GM12874 (cell line): ENCODE measurements at regions not wholly inside any gene's neighbourhood (a gene's known extent, or its start where the extent isn't known, plus 50 kb on each side); places are given as distances from the start of the nearest gene placed in this dataset.

Experiments
- CTCF ChIP-seq: IDR thresholded peaks from 2 replicates; pipeline ENCODE4 v1.5.1; 2011; ENCODE audit warnings: low read depth, mild to moderate bottlenecking, control low read depth, low read length, moderate library complexity; ENCODE audit not compliant: insufficient read depth

GRCh38 chr6:54058236-54058635 lies 53.0 kb upstream of the MLIP start:
- no peak for TF ChIP-seq CTCF

- no peak for TF ChIP-seq CTCF
Measured at GRCh38 chr6:54059683-54060082, 51.6 kb upstream of the MLIP start.

GRCh38 chr6:54060286-54060685 lies 51.0 kb upstream of the MLIP start:
- no peak for TF ChIP-seq CTCF
